WTC11 (cell line): ENCODE measurements at regions not wholly inside any gene's neighbourhood (a gene's known extent, or its start where the extent isn't known, plus 50 kb on each side); places are given as distances from the start of the nearest gene placed in this dataset.

ENCODE experiments used
- ATF1 ChIP-seq: sonication (generic); formaldehyde crosslinking; IDR thresholded peaks from 2 replicates; pipeline ENCODE4 v1.8.1; 2023; ENCODE audit warnings: mild to moderate bottlenecking, moderate library complexity, missing genetic modification reagents
- CBFB ChIP-seq: sonication (generic); formaldehyde crosslinking; IDR thresholded peaks from 2 replicates; pipeline ENCODE4 v1.8.1; 2022; ENCODE audit warnings: mild to moderate bottlenecking, low read depth, missing genetic modification reagents
- RELA ChIP-seq: sonication (generic); formaldehyde crosslinking; IDR thresholded peaks from 2 replicates; pipeline ENCODE4 v1.8.1; 2022; ENCODE audit warnings: missing genetic modification reagents, mild to moderate bottlenecking, borderline replicate concordance
- TEAD4 ChIP-seq: sonication (generic); formaldehyde crosslinking; IDR thresholded peaks from 2 replicates; pipeline ENCODE4 v1.8.0; 2022; ENCODE audit warnings: mild to moderate bottlenecking, missing genetic modification reagents
- TF ChIP-seq, protein P1 (sequence below): sonication (generic); formaldehyde crosslinking; IDR thresholded peaks from 2 replicates; pipeline ENCODE4 v1.8.1; 2022; ENCODE audit warnings: low read depth, missing genetic modification reagents, borderline replicate concordance
- TF ChIP-seq, protein P2 (sequence below): fragments of 200-600 bp; IDR thresholded peaks from 2 replicates; pipeline ENCODE4 v1.8.0; 2022; ENCODE audit warnings: antibody characterized with exemption
- TF ChIP-seq, protein P3 (sequence below): sonication (generic); formaldehyde crosslinking; IDR thresholded peaks from 2 replicates; pipeline ENCODE4 v1.8.0; 2023; ENCODE audit warnings: missing genetic modification reagents, mild to moderate bottlenecking, borderline replicate concordance

DNA sequence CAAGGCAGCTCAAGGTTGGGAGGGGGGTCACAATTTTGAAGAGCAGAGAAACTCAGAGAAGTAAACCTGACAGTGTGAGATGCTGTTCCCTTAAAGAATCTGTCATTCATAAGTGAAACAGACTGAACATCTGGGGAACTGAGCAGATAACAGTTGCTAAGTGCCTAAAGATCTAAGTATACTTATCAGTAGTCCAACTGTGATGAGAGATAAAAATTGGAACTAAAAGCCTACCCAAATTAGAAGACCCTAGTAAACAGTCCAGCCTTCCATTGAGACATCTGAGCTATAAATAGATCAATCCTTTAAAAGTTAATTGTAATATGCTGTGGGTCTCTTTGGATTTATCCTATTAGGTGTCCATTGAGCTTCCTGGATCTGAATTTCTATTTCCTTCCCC is 692.8 kb upstream of the ZNF608 start:
- TF ChIP-seq, protein P1, sequence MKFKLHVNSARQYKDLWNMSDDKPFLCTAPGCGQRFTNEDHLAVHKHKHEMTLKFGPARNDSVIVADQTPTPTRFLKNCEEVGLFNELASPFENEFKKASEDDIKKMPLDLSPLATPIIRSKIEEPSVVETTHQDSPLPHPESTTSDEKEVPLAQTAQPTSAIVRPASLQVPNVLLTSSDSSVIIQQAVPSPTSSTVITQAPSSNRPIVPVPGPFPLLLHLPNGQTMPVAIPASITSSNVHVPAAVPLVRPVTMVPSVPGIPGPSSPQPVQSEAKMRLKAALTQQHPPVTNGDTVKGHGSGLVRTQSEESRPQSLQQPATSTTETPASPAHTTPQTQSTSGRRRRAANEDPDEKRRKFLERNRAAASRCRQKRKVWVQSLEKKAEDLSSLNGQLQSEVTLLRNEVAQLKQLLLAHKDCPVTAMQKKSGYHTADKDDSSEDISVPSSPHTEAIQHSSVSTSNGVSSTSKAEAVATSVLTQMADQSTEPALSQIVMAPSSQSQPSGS, result no peak
- TF ChIP-seq, protein P2, sequence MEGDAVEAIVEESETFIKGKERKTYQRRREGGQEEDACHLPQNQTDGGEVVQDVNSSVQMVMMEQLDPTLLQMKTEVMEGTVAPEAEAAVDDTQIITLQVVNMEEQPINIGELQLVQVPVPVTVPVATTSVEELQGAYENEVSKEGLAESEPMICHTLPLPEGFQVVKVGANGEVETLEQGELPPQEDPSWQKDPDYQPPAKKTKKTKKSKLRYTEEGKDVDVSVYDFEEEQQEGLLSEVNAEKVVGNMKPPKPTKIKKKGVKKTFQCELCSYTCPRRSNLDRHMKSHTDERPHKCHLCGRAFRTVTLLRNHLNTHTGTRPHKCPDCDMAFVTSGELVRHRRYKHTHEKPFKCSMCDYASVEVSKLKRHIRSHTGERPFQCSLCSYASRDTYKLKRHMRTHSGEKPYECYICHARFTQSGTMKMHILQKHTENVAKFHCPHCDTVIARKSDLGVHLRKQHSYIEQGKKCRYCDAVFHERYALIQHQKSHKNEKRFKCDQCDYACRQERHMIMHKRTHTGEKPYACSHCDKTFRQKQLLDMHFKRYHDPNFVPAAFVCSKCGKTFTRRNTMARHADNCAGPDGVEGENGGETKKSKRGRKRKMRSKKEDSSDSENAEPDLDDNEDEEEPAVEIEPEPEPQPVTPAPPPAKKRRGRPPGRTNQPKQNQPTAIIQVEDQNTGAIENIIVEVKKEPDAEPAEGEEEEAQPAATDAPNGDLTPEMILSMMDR, result no peak
- TF ChIP-seq ATF1 (CRISPR knock-in tag) (no peak), CBFB (no peak), TEAD4 (CRISPR knock-in tag) (no peak), RELA (CRISPR knock-in tag) (no peak)
- TF ChIP-seq, protein P3, sequence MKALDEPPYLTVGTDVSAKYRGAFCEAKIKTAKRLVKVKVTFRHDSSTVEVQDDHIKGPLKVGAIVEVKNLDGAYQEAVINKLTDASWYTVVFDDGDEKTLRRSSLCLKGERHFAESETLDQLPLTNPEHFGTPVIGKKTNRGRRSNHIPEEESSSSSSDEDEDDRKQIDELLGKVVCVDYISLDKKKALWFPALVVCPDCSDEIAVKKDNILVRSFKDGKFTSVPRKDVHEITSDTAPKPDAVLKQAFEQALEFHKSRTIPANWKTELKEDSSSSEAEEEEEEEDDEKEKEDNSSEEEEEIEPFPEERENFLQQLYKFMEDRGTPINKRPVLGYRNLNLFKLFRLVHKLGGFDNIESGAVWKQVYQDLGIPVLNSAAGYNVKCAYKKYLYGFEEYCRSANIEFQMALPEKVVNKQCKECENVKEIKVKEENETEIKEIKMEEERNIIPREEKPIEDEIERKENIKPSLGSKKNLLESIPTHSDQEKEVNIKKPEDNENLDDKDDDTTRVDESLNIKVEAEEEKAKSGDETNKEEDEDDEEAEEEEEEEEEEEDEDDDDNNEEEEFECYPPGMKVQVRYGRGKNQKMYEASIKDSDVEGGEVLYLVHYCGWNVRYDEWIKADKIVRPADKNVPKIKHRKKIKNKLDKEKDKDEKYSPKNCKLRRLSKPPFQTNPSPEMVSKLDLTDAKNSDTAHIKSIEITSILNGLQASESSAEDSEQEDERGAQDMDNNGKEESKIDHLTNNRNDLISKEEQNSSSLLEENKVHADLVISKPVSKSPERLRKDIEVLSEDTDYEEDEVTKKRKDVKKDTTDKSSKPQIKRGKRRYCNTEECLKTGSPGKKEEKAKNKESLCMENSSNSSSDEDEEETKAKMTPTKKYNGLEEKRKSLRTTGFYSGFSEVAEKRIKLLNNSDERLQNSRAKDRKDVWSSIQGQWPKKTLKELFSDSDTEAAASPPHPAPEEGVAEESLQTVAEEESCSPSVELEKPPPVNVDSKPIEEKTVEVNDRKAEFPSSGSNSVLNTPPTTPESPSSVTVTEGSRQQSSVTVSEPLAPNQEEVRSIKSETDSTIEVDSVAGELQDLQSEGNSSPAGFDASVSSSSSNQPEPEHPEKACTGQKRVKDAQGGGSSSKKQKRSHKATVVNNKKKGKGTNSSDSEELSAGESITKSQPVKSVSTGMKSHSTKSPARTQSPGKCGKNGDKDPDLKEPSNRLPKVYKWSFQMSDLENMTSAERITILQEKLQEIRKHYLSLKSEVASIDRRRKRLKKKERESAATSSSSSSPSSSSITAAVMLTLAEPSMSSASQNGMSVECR, result no peak
